ENCODE measurements at regions not wholly inside any gene's neighbourhood (a gene's known extent, or its start where the extent isn't known, plus 50 kb on each side); places are given as distances from the start of the nearest gene placed in this dataset.

DNA sequence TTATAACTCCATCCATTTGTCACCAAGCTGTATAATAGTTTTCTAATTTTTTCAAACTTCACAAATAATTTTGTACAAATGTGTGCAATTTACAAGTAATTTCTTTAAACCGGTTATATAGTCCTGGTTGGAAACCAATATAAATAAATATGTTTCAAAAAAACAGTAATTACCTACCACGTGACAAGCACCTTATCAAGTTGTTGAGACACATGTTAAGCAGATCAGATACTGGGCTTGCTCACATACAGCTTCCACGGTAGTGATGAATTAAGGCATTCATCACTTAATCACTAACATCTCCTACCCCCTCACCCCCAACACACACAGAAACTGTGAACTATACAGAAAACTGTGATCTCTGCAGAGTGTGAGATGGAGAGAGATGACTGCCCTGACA, 630.0 kb upstream of the MBL2 start:
- TF ChIP-seq, protein P1, sequence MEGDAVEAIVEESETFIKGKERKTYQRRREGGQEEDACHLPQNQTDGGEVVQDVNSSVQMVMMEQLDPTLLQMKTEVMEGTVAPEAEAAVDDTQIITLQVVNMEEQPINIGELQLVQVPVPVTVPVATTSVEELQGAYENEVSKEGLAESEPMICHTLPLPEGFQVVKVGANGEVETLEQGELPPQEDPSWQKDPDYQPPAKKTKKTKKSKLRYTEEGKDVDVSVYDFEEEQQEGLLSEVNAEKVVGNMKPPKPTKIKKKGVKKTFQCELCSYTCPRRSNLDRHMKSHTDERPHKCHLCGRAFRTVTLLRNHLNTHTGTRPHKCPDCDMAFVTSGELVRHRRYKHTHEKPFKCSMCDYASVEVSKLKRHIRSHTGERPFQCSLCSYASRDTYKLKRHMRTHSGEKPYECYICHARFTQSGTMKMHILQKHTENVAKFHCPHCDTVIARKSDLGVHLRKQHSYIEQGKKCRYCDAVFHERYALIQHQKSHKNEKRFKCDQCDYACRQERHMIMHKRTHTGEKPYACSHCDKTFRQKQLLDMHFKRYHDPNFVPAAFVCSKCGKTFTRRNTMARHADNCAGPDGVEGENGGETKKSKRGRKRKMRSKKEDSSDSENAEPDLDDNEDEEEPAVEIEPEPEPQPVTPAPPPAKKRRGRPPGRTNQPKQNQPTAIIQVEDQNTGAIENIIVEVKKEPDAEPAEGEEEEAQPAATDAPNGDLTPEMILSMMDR (IDR thresholded peaks at IDR 0.05): no peak
- no peak for TF ChIP-seq POLR2AphosphoS5 (IDR thresholded peaks at IDR 0.05)
- TF ChIP-seq POLR2A (IDR thresholded peaks at IDR 0.05): no peak
- no peak for TF ChIP-seq EP300 (IDR thresholded peaks at IDR 0.05)

All from gastroesophageal sphincter (tissue), 3 donors.